Stimulated activated CD4-positive, alpha-beta T cell treated with anti-CD3 and anti-CD28 coated beads, Interleukin-1b, Interleukin-23, amount 100 ng/mL, for 24 hours (primary cell): ENCODE measurements at regions not wholly inside any gene's neighbourhood (a gene's known extent, or its start where the extent isn't known, plus 50 kb on each side); places are given as distances from the start of the nearest gene placed in this dataset.

ENCODE experiments used
- DNase-seq, 4 experiments: peaks; one replicate each; pipeline ENCODE4 v3.0.0-alpha.2; 2020; ENCODE audit warnings: low read depth in 4 of 4, low spot score in 1 of 4

- no peak for DNase-seq
Observed at GRCh38 chr12:89945123-89945522, 236.5 kb upstream of the ATP2B1 start.

- DNase-seq: no peak
Observed at GRCh38 chr12:89943463-89943862, 234.8 kb upstream of the ATP2B1 start.

- DNase-seq: no peak
Observed at GRCh38 chr12:89941436-89941835, 232.8 kb upstream of the ATP2B1 start.

- DNase-seq: no peak
Observed at GRCh38 chr12:89939522-89940215, 231.0 kb upstream of the ATP2B1 start.

- DNase-seq: no peak
Observed at GRCh38 chr12:89936631-89937030, 228.0 kb upstream of the ATP2B1 start.

DNA sequence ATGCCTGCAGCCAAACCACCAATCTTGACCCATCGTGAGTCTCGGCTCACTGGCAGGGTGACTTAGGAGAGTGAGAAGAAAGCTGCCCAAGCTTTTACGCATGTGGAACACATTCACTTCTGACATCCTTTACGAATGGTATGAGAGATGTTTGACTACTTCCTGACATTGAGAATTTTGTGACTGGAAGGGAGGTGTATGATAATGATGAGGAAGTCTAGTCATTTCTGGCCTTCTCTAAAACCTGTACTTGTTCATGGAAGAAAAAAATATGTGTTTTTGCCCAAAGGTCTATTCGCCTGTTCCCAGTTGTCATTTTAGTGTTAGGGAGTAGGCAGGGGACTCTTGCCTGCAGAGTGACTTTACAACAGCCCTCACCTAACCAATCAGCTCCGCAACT lies 227.2 kb upstream of the ATP2B1 start:
- no peak for DNase-seq

- DNase-seq: no peak
Observed at GRCh38 chr12:89933911-89934310, 225.3 kb upstream of the ATP2B1 start.

DNA sequence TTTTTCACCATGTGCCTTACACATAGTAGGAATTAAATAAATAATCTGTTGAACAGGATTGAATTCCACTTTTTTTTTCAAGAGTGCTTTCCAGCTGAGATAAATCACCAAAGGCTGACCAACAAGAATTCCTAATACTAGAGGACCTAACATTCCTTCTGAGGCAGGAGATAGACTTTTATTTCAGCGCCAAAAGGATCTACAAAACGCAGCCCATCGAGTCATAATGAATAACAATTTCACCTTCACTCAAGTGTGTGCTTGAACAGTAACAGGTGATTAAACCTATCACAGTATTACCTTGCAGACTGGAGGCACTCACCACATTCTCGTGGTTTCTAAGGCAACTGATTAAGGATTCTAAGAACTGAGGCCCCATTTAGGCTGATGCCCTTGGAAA lies 224.3 kb upstream of the ATP2B1 start:
- DNase-seq: no peak

DNA sequence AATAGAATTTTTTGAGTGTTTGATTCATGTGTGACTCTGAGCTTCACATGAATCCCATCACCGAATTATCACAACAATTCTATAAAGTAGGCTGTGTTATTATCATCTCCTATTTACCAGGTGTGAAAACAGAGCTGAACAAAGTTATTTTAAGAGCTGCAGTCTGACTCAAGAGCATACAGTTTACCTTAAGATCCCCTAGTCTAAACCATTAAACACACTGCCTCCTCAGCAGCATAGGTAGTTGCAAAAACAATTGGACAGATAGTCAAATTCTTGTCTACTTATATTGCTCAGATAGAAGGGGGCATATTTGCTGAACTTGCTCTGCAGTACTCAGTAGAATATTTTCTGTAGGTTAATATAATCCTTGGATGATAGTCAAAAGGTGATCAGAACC lies 219.8 kb upstream of the ATP2B1 start:
- no peak for DNase-seq

DNA sequence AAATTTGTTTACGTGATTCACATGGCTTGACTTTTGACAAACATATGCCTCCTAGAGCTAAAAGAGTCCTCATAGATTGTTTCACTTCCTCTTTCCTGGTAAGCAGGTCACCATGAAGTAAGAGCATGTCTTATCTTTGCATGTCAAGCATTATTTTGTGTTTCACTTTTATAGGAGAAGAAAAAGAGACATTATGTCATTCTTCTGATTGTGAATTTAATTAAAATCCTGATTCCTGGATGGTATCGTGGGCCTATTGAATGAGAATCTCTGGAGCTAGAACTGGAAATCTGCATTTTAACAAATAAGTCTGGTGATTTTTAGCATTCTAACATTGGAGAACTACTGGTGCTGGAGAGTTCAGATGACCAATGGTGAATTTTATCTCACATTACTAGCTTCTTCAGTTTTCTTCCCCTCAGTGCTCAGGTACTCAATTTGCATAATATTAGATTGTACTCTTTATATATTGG lies 218.6 kb upstream of the ATP2B1 start:
- DNase-seq: no peak

DNA sequence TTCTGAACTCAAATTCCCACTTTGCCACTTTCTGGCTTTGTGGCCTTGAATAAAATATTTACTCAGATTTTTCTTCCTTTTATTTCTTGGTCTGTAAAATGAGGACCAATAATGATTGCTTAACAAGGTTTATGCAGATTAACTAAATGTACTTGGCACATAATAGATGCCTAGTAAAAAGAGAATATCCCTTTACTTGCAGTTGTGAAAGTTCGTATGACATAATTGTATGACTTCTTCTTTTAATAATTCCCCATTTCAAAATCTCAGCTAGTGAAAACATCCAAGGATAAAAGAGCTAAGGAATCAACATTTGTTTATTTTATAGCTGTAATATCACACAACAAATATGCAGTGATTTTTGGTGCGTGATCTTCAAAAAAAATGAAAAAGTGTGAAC lies 215.6 kb upstream of the ATP2B1 start:
- no peak for DNase-seq

DNA sequence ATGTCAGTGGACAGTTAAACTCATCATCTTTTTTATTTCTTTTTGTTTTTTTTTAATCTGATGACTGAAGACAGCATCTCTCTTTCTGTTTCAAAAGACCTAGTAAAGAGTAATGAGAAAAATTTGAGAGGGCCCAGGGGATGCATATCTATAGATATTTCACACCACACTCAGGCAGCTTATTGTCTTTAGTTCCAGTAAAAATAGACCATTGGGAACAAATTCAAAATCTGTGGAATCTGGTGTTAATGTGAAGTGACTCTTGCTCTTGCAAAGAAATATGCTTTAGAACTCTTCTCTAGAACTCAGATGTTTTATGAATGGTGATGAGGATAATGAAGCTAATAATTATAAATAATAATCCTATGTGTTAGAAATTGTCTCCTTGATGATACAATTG lies 214.5 kb upstream of the ATP2B1 start:
- DNase-seq: no peak

GRCh38 chr12:89920866-89921265 lies 212.2 kb upstream of the ATP2B1 start:
- no peak for DNase-seq

DNA sequence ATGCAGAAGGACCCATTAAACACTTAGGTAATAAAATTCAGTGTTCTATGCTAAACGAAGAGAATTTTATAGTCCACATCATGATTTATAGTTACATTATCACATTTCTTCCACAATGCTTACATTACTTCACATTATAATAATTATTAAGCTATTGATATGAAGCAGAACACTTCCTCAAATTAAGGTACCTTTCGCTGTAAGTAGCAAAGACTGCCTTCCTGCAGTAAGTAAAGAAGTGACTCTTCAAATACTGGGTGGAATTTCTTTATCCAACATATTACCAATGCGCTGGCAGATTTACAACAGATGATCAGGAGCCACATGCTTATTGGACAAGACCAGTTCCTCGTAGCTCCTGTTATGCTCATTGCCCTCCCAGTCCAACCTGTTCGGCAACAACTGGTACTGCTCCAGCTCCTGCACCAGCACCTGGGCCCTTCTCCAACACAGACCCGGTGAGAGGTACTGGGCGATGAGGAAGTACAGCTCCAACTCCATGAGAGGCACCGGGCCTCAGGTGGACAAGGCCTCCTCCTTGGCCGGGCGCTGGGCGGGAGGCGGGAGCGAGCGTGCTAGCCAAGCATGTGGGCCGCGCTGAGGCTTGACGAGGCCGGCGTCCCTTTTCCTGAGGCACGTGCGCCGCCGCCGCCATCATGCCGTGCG lies 210.7 kb upstream of the ATP2B1 start:
- DNase-seq: no peak

GRCh38 chr12:89918172-89918846 lies 209.7 kb upstream of the ATP2B1 start:
- no peak for DNase-seq

DNA sequence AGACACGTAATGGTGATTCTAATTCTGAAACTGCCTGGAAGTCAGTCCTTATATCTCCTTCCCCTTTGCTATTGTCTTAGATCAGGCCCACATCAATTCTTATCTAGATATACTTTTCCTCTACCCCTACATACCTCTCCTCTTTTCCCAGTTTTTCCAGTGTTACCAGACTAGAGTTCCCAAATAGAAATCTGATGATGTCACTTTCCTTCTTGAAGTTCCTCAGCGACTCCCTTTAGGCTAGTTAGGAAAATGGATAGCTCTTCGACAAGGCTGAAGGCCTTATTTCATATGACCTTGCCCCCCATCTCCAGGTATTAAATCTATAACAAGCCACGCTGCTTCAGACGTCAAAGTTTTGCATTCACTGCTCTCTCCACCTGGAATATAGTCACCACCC lies 201.1 kb upstream of the ATP2B1 start:
- no peak for DNase-seq

DNA sequence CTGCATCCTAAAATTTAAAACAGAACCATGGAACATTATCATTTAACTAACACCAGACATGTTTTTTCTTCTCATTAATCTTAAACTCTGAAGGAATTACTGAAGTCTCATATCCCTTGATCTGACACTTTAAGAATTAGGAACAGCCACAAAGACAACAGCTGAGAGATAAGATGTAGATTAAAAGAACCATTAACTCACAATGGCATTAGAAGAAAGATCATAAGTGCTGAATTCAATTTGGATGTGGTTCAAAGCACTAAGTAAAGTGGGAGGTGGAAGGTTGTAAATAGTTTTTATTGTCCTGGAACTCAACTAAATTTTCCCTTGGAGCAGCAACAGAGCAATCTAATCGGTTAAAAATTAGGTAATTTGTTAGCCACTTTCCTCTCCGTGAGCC lies 199.0 kb upstream of the ATP2B1 start:
- DNase-seq: no peak

GRCh38 chr12:89906824-89907223 lies 198.2 kb upstream of the ATP2B1 start:
- no peak for DNase-seq

DNA sequence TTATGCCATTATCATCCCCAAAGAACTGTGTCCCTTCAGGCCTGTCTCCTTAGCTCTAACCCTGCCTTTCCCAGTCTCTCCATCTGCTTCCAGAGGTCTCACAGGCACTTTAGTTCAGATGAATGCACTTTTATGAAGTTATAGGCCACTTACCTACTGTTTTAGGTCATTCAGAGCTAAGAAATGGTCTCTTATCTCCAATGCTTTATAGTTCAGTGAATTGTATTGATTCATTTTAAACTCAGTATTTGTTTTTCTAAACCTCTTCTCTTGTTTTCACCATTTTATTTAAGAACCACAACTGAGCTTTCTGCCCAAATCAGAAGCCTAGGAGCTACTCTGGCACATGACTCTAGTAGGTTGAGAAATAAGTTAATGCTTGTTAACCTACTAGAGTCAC lies 197.5 kb upstream of the ATP2B1 start:
- DNase-seq: no peak

GRCh38 chr12:89901906-89902642 lies 193.4 kb upstream of the ATP2B1 start:
- no peak for DNase-seq

GRCh38 chr12:89901319-89901718 lies 192.7 kb upstream of the ATP2B1 start:
- no peak for DNase-seq

DNA sequence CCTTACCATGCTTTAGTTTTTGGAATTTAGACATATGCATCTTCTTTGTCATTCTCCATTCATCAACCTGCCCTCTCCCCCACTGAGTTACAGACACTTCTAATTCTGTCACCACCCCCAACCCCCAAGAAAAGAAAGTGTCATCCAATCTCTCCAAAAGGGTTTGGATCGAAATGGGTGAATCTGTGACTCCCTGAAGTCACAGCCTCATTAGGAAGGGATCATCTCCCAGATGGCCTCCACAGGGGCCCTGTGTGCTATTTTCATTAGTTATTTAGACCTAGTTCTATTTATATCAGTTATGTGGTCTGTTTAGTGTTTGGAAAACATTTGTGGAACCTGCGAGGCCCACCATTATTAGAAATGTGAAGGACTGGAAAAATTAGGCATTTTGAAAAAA lies 191.0 kb upstream of the ATP2B1 start:
- no peak for DNase-seq
